Heart right ventricle (tissue), 16 donors: ENCODE measurements at regions not wholly inside any gene's neighbourhood (a gene's known extent, or its start where the extent isn't known, plus 50 kb on each side); places are given as distances from the start of the nearest gene placed in this dataset.
A peak's percentile ranks its signal among the peaks of the same experiment; 100 is the strongest.

ENCODE experiments used
- ATAC-seq, 8 donors: fragments of 200-7000 bp; cut with Tn5 transposase; one replicate each; pipeline ENCODE4 v1.9.1; 2020; ENCODE audit warnings: mild to moderate bottlenecking in 8 of 8, moderate library complexity in 8 of 8, moderate number of reproducible peaks in 1 of 8
- DNase-seq, 2 donors: peaks; one replicate each; pipeline ENCODE4 v3.0.0-alpha.2; 2020
- H3K27ac ChIP-seq, 10 donors: fragments of 200-600 bp; sonication (generic) in 2 of 10; one replicate each; pipeline versions ENCODE4 v1.5.0 to v1.8.0; 2020 to 2022; ENCODE audit warnings: mild to moderate bottlenecking in 3 of 10
- H3K27me3 ChIP-seq, 7 donors: fragments of 200-600 bp; one replicate each; pipeline ENCODE4 v1.8.0; 2021 to 2022; ENCODE audit warnings: mild to moderate bottlenecking in 2 of 7
- H3K36me3 ChIP-seq, 9 donors: fragments of 200-600 bp; sonication (generic) in 1 of 9; one replicate each; pipeline versions ENCODE4 v1.5.0 to v1.8.0; 2020 to 2022; ENCODE audit warnings: mild to moderate bottlenecking in 2 of 9
- H3K4me1 ChIP-seq, 9 donors: fragments of 200-600 bp; sonication (generic) in 1 of 9; one replicate each; pipeline versions ENCODE4 v1.5.0 to v1.8.0; 2020 to 2022; ENCODE audit warnings: mild to moderate bottlenecking in 4 of 9
- H3K4me3 ChIP-seq, 10 donors: fragments of 200-600 bp; sonication (generic) in 2 of 10; one replicate each; pipeline versions ENCODE4 v1.5.0 to v1.8.0; 2020 to 2022; ENCODE audit warnings: mild to moderate bottlenecking in 7 of 10, moderate library complexity in 2 of 10
- H3K9me3 ChIP-seq, 11 donors: fragments of 200-600 bp in 10 of 11; sonication (generic) in 2 of 11; one replicate each; pipeline versions ENCODE4 v1.5.0 to v1.8.0; 2013 to 2022; ENCODE audit warnings: mild to moderate bottlenecking in 2 of 11, control low read depth in 1 of 11, moderate library complexity in 1 of 11
- WGBS, 2 donors: extraction: QIAGEN DNeasy Blood & Tissue Kit; methylation state at CpG; one replicate each; pipeline ENCODE4 v1.1.7; 2013; ENCODE audit warnings: inconsistent platforms in 1 of 2; 5-methylcytosine and 5-hydroxymethylcytosine counted together
- intact Hi-C, 10 donors: fragments of 100-400 bp; cut with DNase I; formaldehyde crosslinking; loops; one replicate each; pipeline versions ENCODE4 v1.11.1 to v1.14.2; 2022
- TF ChIP-seq, protein P1 (sequence below), 9 donors: fragments of 200-600 bp; sonication (generic) in 2 of 9; IDR thresholded peaks; one replicate each; pipeline versions ENCODE4 v1.5.0 to v1.8.0; 2021 to 2022; ENCODE audit warnings: antibody characterized with exemption in 9 of 9, mild to moderate bottlenecking in 5 of 9, moderate library complexity in 1 of 9
- donor health status: Arrhythmogenic right ventricular cardiomyopathy.
- donor health status: ischemic (EF 13 %, LVEDD 7.1; RV severe dilation, severe dysfunction).
- donor health status: healthy with polysubstance abuse.
- donor health status: DM: no; HTN: yes; CAD: no.
- donor health status: DM: no; HTN: no; CAD: no.
- donor health status: ischemic (EF 25% LVEDD 6.9; RV normal size, moderate dysfunction).
- donor health status: ischemic (EF 25% LVEDD 5.7; RV mildly dilated, moderate dysfunction).
- donor health status: healthy.
- donor health status: DM: yes; HTN: yes; CAD: no.
- donor health status: Ischemic cardiomyopathy.
- donor health status: ischemic (EF 35%, LVEDD 5.7; RV mildly dilated, moderate dysfunction).
- donor health status: nonischemic (EF 11% LVEDD 7.7; RV severe dilation, severe dysfunction).
- donor health status: DM: yes; HTN: yes; CAD: no.
- donor health status: PGD.
- donor health status: ischemic (EF 29% LVEDD 5.4; RV normal size, mild dysfunction).
- donor health status: nonischemic (EF 23%, LVEDD 6.1; RV moderate dilation, normal function).

DNA sequence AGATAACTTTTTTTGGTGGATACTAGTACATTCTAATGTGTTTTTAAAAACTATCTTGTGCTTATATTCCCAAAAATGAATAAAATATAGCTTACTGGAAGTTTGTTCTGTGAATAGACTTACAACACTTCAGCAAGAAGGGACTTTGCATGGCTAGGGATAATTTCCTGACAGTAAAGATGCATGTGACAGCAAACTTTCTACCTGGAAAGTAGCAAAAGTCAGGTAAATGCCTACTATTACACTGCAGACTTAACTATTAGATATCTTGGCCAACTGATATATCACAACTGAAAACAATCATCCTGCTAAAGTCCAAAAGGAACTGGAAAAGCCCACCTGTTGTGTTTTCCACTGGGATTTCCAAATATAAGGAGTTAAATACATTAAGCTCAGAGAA is 1753.5 kb upstream of the CELF4 start:
- TF ChIP-seq, protein P1, sequence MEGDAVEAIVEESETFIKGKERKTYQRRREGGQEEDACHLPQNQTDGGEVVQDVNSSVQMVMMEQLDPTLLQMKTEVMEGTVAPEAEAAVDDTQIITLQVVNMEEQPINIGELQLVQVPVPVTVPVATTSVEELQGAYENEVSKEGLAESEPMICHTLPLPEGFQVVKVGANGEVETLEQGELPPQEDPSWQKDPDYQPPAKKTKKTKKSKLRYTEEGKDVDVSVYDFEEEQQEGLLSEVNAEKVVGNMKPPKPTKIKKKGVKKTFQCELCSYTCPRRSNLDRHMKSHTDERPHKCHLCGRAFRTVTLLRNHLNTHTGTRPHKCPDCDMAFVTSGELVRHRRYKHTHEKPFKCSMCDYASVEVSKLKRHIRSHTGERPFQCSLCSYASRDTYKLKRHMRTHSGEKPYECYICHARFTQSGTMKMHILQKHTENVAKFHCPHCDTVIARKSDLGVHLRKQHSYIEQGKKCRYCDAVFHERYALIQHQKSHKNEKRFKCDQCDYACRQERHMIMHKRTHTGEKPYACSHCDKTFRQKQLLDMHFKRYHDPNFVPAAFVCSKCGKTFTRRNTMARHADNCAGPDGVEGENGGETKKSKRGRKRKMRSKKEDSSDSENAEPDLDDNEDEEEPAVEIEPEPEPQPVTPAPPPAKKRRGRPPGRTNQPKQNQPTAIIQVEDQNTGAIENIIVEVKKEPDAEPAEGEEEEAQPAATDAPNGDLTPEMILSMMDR (IDR thresholded peaks at IDR 0.05) = no peak
- Histone ChIP-seq H3K4me3 (no peak overlapping the region), H3K27ac (no peak overlapping the region), H3K9me3 (no peaks in the 10 kb centered on the region), H3K4me1 (no peaks in the 10 kb centered on the region), H3K27me3 (no peaks in the 10 kb centered on the region), H3K36me3 (no peaks in the 10 kb centered on the region)
- ATAC-seq = no peak
- no peak for DNase-seq
- intact Hi-C loops = no loop called here

DNA sequence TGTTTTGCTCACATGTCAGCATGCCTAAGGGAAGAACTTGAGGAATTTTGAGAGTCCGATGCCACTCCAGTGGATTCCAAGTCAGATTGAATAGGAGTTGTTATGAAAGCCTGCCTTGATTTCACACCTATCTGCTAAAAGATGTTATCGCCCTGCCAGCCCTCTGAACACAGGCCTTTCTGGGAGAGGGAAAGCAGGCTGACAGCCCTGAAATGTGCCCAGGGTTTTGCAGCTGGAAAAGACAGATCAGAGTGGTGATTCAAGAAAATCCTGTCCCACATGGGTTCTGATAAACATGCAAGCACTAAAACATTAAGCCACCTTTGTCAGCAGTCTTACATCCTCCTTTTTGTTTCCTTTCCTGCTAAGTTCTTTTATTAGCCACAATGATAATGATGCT is 1752.9 kb upstream of the CELF4 start:
- Histone ChIP-seq H3K4me3 (no peak overlapping the region), H3K9me3 (no peaks in the 10 kb centered on the region), H3K4me1 (no peaks in the 10 kb centered on the region), H3K27me3 (no peaks in the 10 kb centered on the region), H3K36me3 (no peaks in the 10 kb centered on the region), H3K27ac (no peak overlapping the region)
- intact Hi-C loops = no loop called here
- TF ChIP-seq, protein P1 (IDR thresholded peaks at IDR 0.05) = no peak
- ATAC-seq (no peak), DNase-seq (no peak)
- 82 to 91% methylated on average over 2 of the region's 2 CpGs for WGBS, 2 donors

DNA sequence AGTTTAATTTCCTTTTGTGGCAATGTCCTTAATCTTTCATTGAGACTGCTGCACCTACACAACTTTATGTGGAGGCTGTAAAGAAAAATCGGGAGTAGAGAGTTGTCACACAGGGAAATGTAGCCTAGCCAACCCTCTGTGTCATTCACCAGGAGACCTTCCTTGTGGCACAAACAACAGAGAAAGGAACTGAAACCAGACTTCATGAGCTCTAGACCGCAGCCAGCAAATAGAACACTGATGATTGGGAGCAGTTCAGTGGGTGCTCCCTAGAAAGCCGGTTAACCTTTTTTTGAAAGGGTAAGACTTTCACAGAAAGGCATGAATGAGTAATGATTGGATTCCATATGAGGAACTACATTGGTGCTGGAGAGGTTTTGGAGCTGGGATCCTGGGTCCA is 1752.4 kb upstream of the CELF4 start:
- 82 to 92% methylated on average over 3 of the region's 3 CpGs for WGBS, 2 donors
- peak in 2 of 8 donors; percentile 35 to 49 for ATAC-seq
- TF ChIP-seq, protein P1 (IDR thresholded peaks at IDR 0.05) = no peak

DNA sequence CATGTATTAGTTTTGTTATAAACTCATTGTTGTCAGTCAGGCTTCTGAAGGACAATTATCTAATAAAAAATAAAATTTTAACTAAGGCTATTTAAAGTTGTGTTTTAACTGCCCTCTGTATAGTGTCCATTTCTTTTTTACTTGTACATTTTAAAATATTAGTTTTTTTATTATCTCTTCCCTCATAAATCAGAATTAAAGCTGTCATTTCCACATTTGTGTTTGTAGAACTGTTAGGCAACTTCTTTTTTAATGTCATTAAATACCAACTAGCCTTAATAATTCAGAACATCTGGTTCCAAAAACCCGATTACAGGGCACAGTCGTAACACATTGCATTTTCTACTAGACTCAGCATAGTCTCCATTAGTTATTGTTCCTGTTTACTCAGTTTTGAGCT is 1749.0 kb upstream of the CELF4 start:
- Histone ChIP-seq H3K4me1 (no peaks in the 10 kb centered on the region), H3K36me3 (no peaks in the 10 kb centered on the region), H3K27me3 (no peaks in the 10 kb centered on the region), H3K9me3 (peaks cover 0 to 13% (median 0%) of the 10 kb centered on the region in 11 donors), H3K4me3 (no peak overlapping the region), H3K27ac (no peak overlapping the region)
- 84 to 96% methylated on average over 2 of the region's 2 CpGs for WGBS, 2 donors
- DNase-seq = no peak
- intact Hi-C loops = no loop called here
- ATAC-seq = no peak
- TF ChIP-seq, protein P1 (IDR thresholded peaks at IDR 0.05) = no peak

More for the DNA sequence above, 1752.4 kb upstream of the CELF4 start:
- H3K27me3 ChIP-seq = no peaks in the 10 kb centered on the region
- no peak for DNase-seq
- intact Hi-C loops = no loop called here
- no peaks in the 10 kb centered on the region for H3K4me1 ChIP-seq
- H3K9me3 ChIP-seq = no peaks in the 10 kb centered on the region
- H3K36me3 ChIP-seq = no peaks in the 10 kb centered on the region
- H3K4me3 ChIP-seq = no peak overlapping the region
- H3K27ac ChIP-seq = no peak overlapping the region

- intact Hi-C loops = no loop called here
- no peak overlapping the region for H3K27ac ChIP-seq
- H3K9me3 ChIP-seq = peaks cover 0 to 19% (median 0%) of the 10 kb centered on the region in 11 donors
- ATAC-seq (no peak), DNase-seq (no peak)
- no peaks in the 10 kb centered on the region for H3K36me3 ChIP-seq
- no peak overlapping the region for H3K4me3 ChIP-seq
- H3K4me1 ChIP-seq = no peaks in the 10 kb centered on the region
- TF ChIP-seq, protein P1 (IDR thresholded peaks at IDR 0.05) = no peak
- 77 to 89% methylated on average over 4 of the region's 4 CpGs for WGBS, 2 donors
- no peaks in the 10 kb centered on the region for H3K27me3 ChIP-seq
These were observed 1748.4 kb upstream of the CELF4 start for GRCh38 chr18:39313992-39314391.
